Ovary (tissue), 7 donors: ENCODE measurements at regions not wholly inside any gene's neighbourhood (a gene's known extent, or its start where the extent isn't known, plus 50 kb on each side); places are given as distances from the start of the nearest gene placed in this dataset.

Source experiments
- DNase-seq, 5 donors: peaks; one replicate each; pipeline ENCODE4 v3.0.0-alpha.2; 2019 to 2020
- H3K27ac ChIP-seq, 2 donors: fragments of 200-600 bp; one replicate each; pipeline versions ENCODE4 v1.5.1 to v1.8.0; 2019 to 2022
- H3K27me3 ChIP-seq: fragments of 200-600 bp; one replicate; pipeline ENCODE4 v1.8.0; 2022
- H3K36me3 ChIP-seq: fragments of 200-600 bp; sonication (generic); one replicate; pipeline ENCODE4 v1.5.1; 2019
- H3K4me1 ChIP-seq: one replicate; pipeline ENCODE4 v1.8.1; 2013; ENCODE audit warnings: mild to moderate bottlenecking, moderate library complexity; ENCODE audit not compliant: insufficient read depth
- H3K4me3 ChIP-seq: fragments of 200-600 bp; sonication (generic); one replicate; pipeline ENCODE4 v1.5.1; 2017
- H3K9me3 ChIP-seq, 2 donors: fragments of 200-600 bp in 1 of 2; sonication (generic) in 1 of 2; one replicate each; pipeline versions ENCODE4 v1.5.1 to v1.8.1; 2013 to 2019; ENCODE audit warnings: mild to moderate bottlenecking in 1 of 2, moderate library complexity in 1 of 2
- CTCF ChIP-seq, 3 donors: fragments of 450-650 bp in 2 of 3; fragments of 200-600 bp in 1 of 3; IDR thresholded peaks; one replicate each; pipeline versions ENCODE4 v1.5.1 to v1.8.0; 2016 to 2022; ENCODE audit warnings: antibody characterized with exemption in 3 of 3, mild to moderate bottlenecking in 1 of 3
- EP300 ChIP-seq: sonication (generic); formaldehyde crosslinking; IDR thresholded peaks from one replicate; pipeline ENCODE4 v1.6.1; 2017; ENCODE audit warnings: antibody characterized with exemption
- POLR2A ChIP-seq: fragments of 450-650 bp; IDR thresholded peaks from one replicate; pipeline ENCODE4 v1.6.1; 2017; ENCODE audit warnings: antibody characterized with exemption, mild to moderate bottlenecking, moderate library complexity
- WGBS, 3 donors: extraction: QIAGEN DNeasy Blood & Tissue Kit in 1 of 3; methylation state at CpG; one replicate each; pipeline versions ENCODE4 v1.1.5 to v1.1.7; 2013 to 2017; 5-methylcytosine and 5-hydroxymethylcytosine counted together
- intact Hi-C, 4 donors: fragments of 100-400 bp; cut with DNase I; formaldehyde crosslinking; loops; one replicate each; pipeline versions ENCODE4 v1.11.0 to v1.15.1; 2022 to 2023
- donor health status: DM: no; HTN: no; CAD: no; lungs with moderate emphysema.
- donor health status: DM: no; HTN: no; CAD: no.
- donor health status: Bipolar disorder and iron deficiency.
- donor health status: DM: no; HTN: no; CAD: no.
- donor health status: DM: yes; HTN: yes; CAD: no.

DNA sequence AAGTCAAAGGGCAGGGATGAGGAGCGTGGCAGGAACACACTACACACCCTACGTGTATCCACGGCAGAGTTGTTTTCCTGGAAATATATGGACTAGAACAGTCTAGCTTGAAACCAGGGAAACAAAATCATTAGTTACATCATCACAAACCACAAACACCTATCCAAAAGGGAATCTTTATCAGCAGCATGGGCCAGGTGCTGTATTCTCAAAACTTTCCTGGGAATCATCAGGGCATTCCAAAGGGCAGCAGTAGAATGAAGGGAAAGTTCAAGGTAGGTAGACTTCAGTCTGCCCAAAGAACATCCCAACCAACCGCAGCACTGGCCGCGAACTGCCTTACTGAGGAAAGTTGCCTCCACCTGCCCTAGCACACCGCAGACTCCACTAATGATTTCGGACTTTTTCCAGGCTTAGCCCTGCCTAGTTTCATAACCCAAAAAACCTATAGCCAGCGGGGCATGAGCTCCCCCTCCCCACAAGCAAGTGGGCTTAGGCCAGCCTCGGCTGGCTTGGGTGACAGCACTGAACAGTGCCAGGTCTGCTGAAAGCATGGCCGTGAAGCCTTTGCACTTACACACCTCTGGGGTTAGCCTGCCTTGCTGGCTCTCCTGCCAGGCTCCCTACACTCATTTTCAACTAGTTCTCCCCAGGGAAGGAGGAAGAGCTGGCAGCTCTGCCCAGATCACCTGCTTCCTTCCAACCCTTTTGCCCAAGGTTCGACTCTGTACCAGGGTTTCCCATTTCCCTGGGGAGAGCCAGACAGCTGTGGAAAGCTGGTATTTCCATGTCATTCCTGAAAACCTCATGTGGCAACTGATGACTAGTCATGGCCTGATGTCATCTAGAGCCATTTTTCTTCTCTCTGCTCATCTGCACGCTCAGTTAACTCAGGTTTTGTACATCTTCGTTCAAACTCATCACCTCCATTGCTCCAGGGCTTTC lies 77.3 kb upstream of the UBAC2 start:
- intact Hi-C loops: no loop called here
- H3K27me3 ChIP-seq: no peaks in the 10 kb centered on the region
- H3K36me3 ChIP-seq: no peaks in the 10 kb centered on the region
- H3K4me1 ChIP-seq: no peaks in the 10 kb centered on the region
- TF ChIP-seq POLR2A (no peak), EP300 (no peak), CTCF (IDR thresholded peaks at IDR 0.05) (no peak)
- no peak for DNase-seq
- no peak overlapping the region for H3K4me3 ChIP-seq
- H3K9me3 ChIP-seq: no peaks in the 10 kb centered on the region
- no peak overlapping the region for H3K27ac ChIP-seq
- WGBS, 3 donors: 84 to 89% (median 85%) methylated on average over 14 of the region's 14 CpGs

GRCh38 chr13:99124046-99124400 lies 76.6 kb upstream of the UBAC2 start:
- WGBS, 3 donors: 46 to 67% (median 47%) methylated on average over 1 of the region's 1 CpG

DNA sequence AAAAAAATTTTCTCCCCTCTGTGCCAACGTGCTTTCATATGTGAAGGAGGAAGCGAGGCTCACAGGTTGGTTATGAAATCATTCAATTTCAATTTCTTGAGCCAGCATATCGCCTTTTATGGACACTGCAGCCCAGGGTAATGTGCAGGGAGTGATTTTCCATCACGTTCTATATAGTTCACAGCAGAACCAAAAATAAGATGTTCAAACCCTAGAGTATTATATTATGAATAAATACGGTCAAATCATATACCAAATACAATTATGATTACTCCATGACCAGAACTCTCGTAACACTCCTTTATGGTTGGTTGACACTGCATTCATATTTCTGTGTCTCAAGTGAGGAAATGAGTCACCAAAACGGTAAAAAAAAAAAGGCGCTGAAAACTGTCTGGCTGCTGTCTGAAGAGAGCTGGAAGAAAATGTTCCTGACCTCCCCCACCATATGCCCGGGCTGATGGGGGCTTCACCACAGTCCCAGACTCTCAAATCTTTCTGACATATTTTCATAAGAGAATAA lies 75.8 kb upstream of the UBAC2 start:
- no peaks in the 10 kb centered on the region for H3K9me3 ChIP-seq
- H3K4me3 ChIP-seq: no peak overlapping the region
- intact Hi-C loops: no loop called here
- no peak overlapping the region for H3K27ac ChIP-seq
- no peaks in the 10 kb centered on the region for H3K36me3 ChIP-seq
- no peaks in the 10 kb centered on the region for H3K4me1 ChIP-seq
- TF ChIP-seq EP300 (no peak), CTCF (IDR thresholded peaks at IDR 0.05) (no peak), POLR2A (no peak)
- H3K27me3 ChIP-seq: no peaks in the 10 kb centered on the region
- no peak for DNase-seq
- WGBS, 3 donors: 45 to 61% (median 61%) methylated on average over 9 of the region's 9 CpGs

More at GRCh38 chr13:99124046-99124400, 76.6 kb upstream of the UBAC2 start:
- Histone ChIP-seq H3K36me3 (no peaks in the 10 kb centered on the region), H3K4me1 (no peaks in the 10 kb centered on the region), H3K27ac (no peak overlapping the region), H3K4me3 (no peak overlapping the region), H3K27me3 (no peaks in the 10 kb centered on the region), H3K9me3 (no peaks in the 10 kb centered on the region)
- no peak for DNase-seq
- TF ChIP-seq CTCF (IDR thresholded peaks at IDR 0.05) (no peak), POLR2A (no peak), EP300 (no peak)
- intact Hi-C loops: no loop called here

DNA sequence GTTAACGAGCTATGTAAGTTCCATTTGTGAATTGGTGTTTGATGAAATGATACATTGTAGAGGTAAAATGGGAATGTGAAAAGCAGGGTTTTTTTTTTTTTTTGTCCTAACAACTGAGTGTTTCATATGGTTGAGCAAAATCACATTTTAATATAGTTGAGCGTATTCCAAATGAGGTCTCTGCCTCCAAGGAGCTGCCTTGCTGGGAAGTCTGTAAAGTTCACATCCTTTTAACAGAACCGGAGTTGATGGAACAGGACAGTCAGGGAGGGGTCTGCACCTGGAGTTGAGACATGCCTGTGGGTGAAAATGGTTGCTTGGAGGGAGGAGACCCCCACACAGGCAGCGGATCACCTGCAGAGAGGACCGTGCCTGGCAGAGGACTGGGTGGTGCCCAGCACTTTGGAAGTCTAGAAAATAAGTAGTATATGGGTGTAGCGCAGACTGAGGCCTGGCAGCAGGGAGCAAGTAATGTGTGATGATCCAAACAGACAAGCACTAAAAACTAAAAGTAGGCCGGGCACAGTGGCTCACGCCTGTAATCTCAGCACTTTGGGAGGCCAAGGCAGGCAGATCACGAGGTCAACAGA lies 75.2 kb upstream of the UBAC2 start:
- Histone ChIP-seq H3K4me1 (no peaks in the 10 kb centered on the region), H3K4me3 (no peak overlapping the region), H3K9me3 (no peaks in the 10 kb centered on the region), H3K36me3 (no peaks in the 10 kb centered on the region), H3K27me3 (no peaks in the 10 kb centered on the region), H3K27ac (no peak overlapping the region)
- intact Hi-C loops: no loop called here
- WGBS, 3 donors: 82 to 85% (median 83%) methylated on average over 9 of the region's 9 CpGs
- no peak for DNase-seq
- TF ChIP-seq POLR2A (no peak), CTCF (IDR thresholded peaks at IDR 0.05) (no peak), EP300 (no peak)
